Panc1 (cell line): ENCODE measurements at regions not wholly inside any gene's neighbourhood (a gene's known extent, or its start where the extent isn't known, plus 50 kb on each side); places are given as distances from the start of the nearest gene placed in this dataset.

Experiments used
- ATAC-seq: fragments of 200-7000 bp; cut with Tn5 transposase; 2 replicates; pipeline ENCODE4 v1.9.1; 2020; ENCODE audit warnings: mild to moderate bottlenecking, moderate library complexity
- BruUV-seq: library from RNA; stranded (reverse); fragments of 400-500 nt; replicated peaks from 2 replicates; lab custom pipeline; 2021; lab: Mats Ljungman, UMichigan
- CTCF ChIA-PET: fragments of 300-600 bp; sonication (Branson Sonifier 250); formaldehyde crosslinking; loops from one replicate; lab custom pipeline; 2022; ENCODE audit warnings: antibody characterized with exemption; lab: Charles Lee
- POLR2A ChIA-PET: fragments of 300-600 bp; sonication (Branson Sonifier 250); formaldehyde crosslinking; loops from one replicate; lab custom pipeline; 2022; ENCODE audit warnings: antibody characterized with exemption; lab: Charles Lee
- DNase-seq: peaks from one replicate; pipeline ENCODE4 v3.0.0-alpha.2; 2010; ENCODE audit warnings: low read depth, low spot score
- H3K27ac ChIP-seq: 2 replicates; pipeline ENCODE4 v1.5.1; 2011; ENCODE audit warnings: mild to moderate bottlenecking, low read length, inconsistent platforms
- H3K27me3 ChIP-seq: fragments of 200-500 bp; sonication (Bioruptor generic); 2 replicates; pipeline ENCODE4 v1.6.0; 2014; ENCODE audit warnings: low read length, inconsistent platforms; ENCODE audit not compliant: control insufficient read depth, insufficient read depth
- H3K36me3 ChIP-seq: fragments of 200-500 bp; sonication (Bioruptor generic); 2 replicates; pipeline ENCODE4 v1.5.1; 2014; ENCODE audit warnings: inconsistent platforms, mild to moderate bottlenecking, low read length, moderate library complexity; ENCODE audit not compliant: control insufficient read depth, insufficient read depth
- H3K4me1 ChIP-seq: 2 replicates; pipeline ENCODE4 v1.5.1; 2011; ENCODE audit warnings: inconsistent platforms, mild to moderate bottlenecking, low read length, moderate library complexity; ENCODE audit not compliant: control insufficient read depth, insufficient read depth
- H3K4me3 ChIP-seq, 2 experiments: 2 replicates each; pipeline ENCODE4 v1.5.1; 2011 to 2012; ENCODE audit warnings: low read depth in 2 of 2, low read length in 2 of 2, mild to moderate bottlenecking in 2 of 2, inconsistent platforms in 1 of 2, moderate library complexity in 1 of 2
- H3K9me3 ChIP-seq: fragments of 200-500 bp; sonication (Bioruptor generic); 2 replicates; pipeline ENCODE4 v1.5.1; 2014; ENCODE audit warnings: low read depth, mild to moderate bottlenecking, inconsistent platforms, low read length, moderate library complexity; ENCODE audit not compliant: control insufficient read depth, insufficient read depth
- POLR2AphosphoS5 ChIP-seq: IDR thresholded peaks from 2 replicates; pipeline ENCODE4 v1.6.1; 2012; ENCODE audit warnings: mild to moderate bottlenecking, low read depth, low read length, moderate library complexity
- SIN3A ChIP-seq: IDR thresholded peaks from 2 replicates; pipeline ENCODE4 v1.6.1; 2012; ENCODE audit warnings: low read depth, mild to moderate bottlenecking, low read length, moderate library complexity, borderline replicate concordance; ENCODE audit not compliant: insufficient read depth
- TCF7L2 ChIP-seq: IDR thresholded peaks from 2 replicates; pipeline ENCODE4 v1.6.1; 2011; ENCODE audit warnings: mild to moderate bottlenecking, low read depth, low read length, inconsistent platforms
- in situ Hi-C: cut with HindIII; loops from 2 replicates; pipeline ENCODE4 v1.10.0; 2016; ENCODE audit warnings: low sequenced_read_pairs, low pct_unique_long_range_greater_than_20kb
- intact Hi-C: fragments of 100-400 bp; cut with micrococcal nuclease; formaldehyde crosslinking; loops from one replicate; pipeline ENCODE4 v1.10.0; 2022; ENCODE audit not compliant: unreplicated experiment
- TF ChIP-seq, protein P1 (sequence below): fragments of 450-650 bp; IDR thresholded peaks from 2 replicates; pipeline ENCODE4 v1.5.1; 2017; ENCODE audit warnings: mild to moderate bottlenecking
- TF ChIP-seq, protein P2 (sequence below), 2 experiments: IDR thresholded peaks; 2 replicates each; pipeline ENCODE4 v1.6.1; 2011 to 2012; ENCODE audit warnings: low read depth in 2 of 2, control low read depth in 1 of 2, low read length in 1 of 2, mild to moderate bottlenecking in 1 of 2, moderate library complexity in 1 of 2; ENCODE audit not compliant: insufficient read depth in 1 of 2

DNA sequence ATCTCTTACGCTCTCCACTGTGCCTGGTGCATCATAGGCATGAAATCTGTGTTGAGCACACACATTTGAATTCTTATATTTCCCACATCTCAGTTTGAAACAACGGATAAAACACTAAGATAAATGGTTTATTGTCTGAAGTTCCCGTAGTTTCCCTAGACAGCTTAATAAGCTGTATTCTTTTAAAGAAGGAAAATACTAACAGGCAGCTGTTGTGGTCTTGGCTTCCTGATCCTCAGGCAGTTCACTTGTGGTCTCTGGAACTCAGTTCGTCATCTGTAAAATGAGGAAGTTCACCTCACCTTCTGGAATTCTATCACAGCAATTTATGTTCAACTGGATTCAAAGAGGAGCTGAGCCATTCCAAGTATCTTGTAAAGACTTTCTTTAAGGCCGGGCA lies 1805.6 kb upstream of the TENM3 start:
- H3K4me1 ChIP-seq: no peaks in the 10 kb centered on the region
- no peaks in the 10 kb centered on the region for H3K9me3 ChIP-seq
- no peak overlapping the region for H3K4me3 ChIP-seq
- no peaks in the 10 kb centered on the region for H3K36me3 ChIP-seq
- in situ Hi-C loops: no loop called here
- no peaks in the 10 kb centered on the region for H3K27me3 ChIP-seq
- ChIA-PET CTCF (no interaction called here), POLR2A (no interaction called here)
- no peak for ATAC-seq
- TF ChIP-seq SIN3A (no peak), POLR2AphosphoS5 (no peak), TCF7L2 (no peak)
- TF ChIP-seq, protein P1, sequence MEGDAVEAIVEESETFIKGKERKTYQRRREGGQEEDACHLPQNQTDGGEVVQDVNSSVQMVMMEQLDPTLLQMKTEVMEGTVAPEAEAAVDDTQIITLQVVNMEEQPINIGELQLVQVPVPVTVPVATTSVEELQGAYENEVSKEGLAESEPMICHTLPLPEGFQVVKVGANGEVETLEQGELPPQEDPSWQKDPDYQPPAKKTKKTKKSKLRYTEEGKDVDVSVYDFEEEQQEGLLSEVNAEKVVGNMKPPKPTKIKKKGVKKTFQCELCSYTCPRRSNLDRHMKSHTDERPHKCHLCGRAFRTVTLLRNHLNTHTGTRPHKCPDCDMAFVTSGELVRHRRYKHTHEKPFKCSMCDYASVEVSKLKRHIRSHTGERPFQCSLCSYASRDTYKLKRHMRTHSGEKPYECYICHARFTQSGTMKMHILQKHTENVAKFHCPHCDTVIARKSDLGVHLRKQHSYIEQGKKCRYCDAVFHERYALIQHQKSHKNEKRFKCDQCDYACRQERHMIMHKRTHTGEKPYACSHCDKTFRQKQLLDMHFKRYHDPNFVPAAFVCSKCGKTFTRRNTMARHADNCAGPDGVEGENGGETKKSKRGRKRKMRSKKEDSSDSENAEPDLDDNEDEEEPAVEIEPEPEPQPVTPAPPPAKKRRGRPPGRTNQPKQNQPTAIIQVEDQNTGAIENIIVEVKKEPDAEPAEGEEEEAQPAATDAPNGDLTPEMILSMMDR: no peak
- TF ChIP-seq, protein P2, sequence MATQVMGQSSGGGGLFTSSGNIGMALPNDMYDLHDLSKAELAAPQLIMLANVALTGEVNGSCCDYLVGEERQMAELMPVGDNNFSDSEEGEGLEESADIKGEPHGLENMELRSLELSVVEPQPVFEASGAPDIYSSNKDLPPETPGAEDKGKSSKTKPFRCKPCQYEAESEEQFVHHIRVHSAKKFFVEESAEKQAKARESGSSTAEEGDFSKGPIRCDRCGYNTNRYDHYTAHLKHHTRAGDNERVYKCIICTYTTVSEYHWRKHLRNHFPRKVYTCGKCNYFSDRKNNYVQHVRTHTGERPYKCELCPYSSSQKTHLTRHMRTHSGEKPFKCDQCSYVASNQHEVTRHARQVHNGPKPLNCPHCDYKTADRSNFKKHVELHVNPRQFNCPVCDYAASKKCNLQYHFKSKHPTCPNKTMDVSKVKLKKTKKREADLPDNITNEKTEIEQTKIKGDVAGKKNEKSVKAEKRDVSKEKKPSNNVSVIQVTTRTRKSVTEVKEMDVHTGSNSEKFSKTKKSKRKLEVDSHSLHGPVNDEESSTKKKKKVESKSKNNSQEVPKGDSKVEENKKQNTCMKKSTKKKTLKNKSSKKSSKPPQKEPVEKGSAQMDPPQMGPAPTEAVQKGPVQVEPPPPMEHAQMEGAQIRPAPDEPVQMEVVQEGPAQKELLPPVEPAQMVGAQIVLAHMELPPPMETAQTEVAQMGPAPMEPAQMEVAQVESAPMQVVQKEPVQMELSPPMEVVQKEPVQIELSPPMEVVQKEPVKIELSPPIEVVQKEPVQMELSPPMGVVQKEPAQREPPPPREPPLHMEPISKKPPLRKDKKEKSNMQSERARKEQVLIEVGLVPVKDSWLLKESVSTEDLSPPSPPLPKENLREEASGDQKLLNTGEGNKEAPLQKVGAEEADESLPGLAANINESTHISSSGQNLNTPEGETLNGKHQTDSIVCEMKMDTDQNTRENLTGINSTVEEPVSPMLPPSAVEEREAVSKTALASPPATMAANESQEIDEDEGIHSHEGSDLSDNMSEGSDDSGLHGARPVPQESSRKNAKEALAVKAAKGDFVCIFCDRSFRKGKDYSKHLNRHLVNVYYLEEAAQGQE (IDR thresholded peaks at IDR 0.05; ENCODE audit: insufficient read depth in 1 of 2, low read depth in 2 of 2, low read length in 1 of 2): no peak
- intact Hi-C loops: no loop called here
- BruUV-seq: no TSS peak
- DNase-seq: no peak
- no peak overlapping the region for H3K27ac ChIP-seq

DNA sequence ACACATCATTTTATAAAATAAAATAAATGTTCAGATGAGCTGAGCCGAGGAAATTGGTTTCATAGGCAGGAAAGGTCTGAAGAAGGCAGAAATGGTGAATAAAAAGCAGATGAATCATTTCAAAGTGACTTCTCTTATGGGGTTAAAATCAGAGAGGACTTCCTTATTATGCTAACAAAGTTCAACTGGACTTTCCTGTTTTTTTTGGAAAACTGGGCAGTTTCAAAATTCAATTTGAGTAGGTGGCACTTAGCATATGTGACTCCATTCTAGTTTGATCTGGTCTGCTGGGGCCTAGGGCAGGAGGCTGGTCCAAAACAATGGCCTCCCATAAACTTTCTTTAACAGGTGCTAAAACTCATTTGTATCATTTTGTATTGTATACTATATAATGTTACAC lies 1794.9 kb upstream of the TENM3 start:
- Histone ChIP-seq H3K27ac (no peak overlapping the region), H3K36me3 (no peaks in the 10 kb centered on the region), H3K4me3 (no peak overlapping the region), H3K9me3 (no peaks in the 10 kb centered on the region), H3K4me1 (no peaks in the 10 kb centered on the region), H3K27me3 (no peaks in the 10 kb centered on the region)
- no peak for ATAC-seq
- DNase-seq: no peak
- in situ Hi-C loops (no loop called here), intact Hi-C loops (no loop called here)
- CTCF ChIA-PET: no interaction called here
- POLR2A ChIA-PET: no interaction called here
- BruUV-seq: no TSS peak
- TF ChIP-seq, protein P2 (IDR thresholded peaks at IDR 0.05; ENCODE audit: insufficient read depth in 1 of 2, low read depth in 2 of 2, low read length in 1 of 2): no peak
- no peak for TF ChIP-seq SIN3A
- TF ChIP-seq POLR2AphosphoS5: no peak
- no peak for TF ChIP-seq TCF7L2
- TF ChIP-seq, protein P1: no peak
